ENCODE measurements at regions not wholly inside any gene's neighbourhood (a gene's known extent, or its start where the extent isn't known, plus 50 kb on each side); places are given as distances from the start of the nearest gene placed in this dataset.

- intact Hi-C loops (cut with micrococcal nuclease): no loop called here
- Mint-ChIP-seq H3K36me3 (ENCODE audit: low read depth) (no peaks in the 10 kb centered on the region), H3K9me3 (no peaks in the 10 kb centered on the region)
Measured at GRCh38 chr20:41892031-41892430, 273.9 kb upstream of the CHD6 start.

GRCh38 chr20:41889844-41890224 lies 271.7 kb upstream of the CHD6 start:
- Mint-ChIP-seq H3K27me3 (peaks cover 3% of the 10 kb centered on the region), H3K4me3 (no peak overlapping the region), H3K27ac (no peak overlapping the region), H3K4me1 (no peaks in the 10 kb centered on the region), H3K36me3 (ENCODE audit: low read depth) (no peaks in the 10 kb centered on the region), H3K9me3 (no peaks in the 10 kb centered on the region)
- no peak for TF ChIP-seq CTCF (IDR thresholded peaks at IDR 0.05)
- DNase-seq (no peak), ATAC-seq (ENCODE audit: low read depth) (no peak)
- ChIA-PET CTCF (no interaction called here), POLR2A (no interaction called here)
- intact Hi-C loops (cut with micrococcal nuclease): no loop called here

More at GRCh38 chr20:41892031-41892430, 273.9 kb upstream of the CHD6 start:
- no peak for TF ChIP-seq CTCF (IDR thresholded peaks at IDR 0.05)
- ChIA-PET POLR2A (no interaction called here), CTCF (no interaction called here)
- H3K27ac Mint-ChIP-seq: no peak overlapping the region
- no peak overlapping the region for H3K4me3 Mint-ChIP-seq
- no peak for DNase-seq
- H3K4me1 Mint-ChIP-seq: no peaks in the 10 kb centered on the region
- H3K27me3 Mint-ChIP-seq: peaks cover 3% of the 10 kb centered on the region
- no peak for ATAC-seq (ENCODE audit: low read depth)

- no peak overlapping the region for H3K27ac Mint-ChIP-seq
- DNase-seq: no peak
- H3K36me3 Mint-ChIP-seq (ENCODE audit: low read depth): no peaks in the 10 kb centered on the region
- POLR2A ChIA-PET: no interaction called here
- peaks cover 2% of the 10 kb centered on the region for H3K27me3 Mint-ChIP-seq
- no peak for ATAC-seq (ENCODE audit: low read depth)
- TF ChIP-seq CTCF (IDR thresholded peaks at IDR 0.05): no peak
- H3K9me3 Mint-ChIP-seq: no peaks in the 10 kb centered on the region
- intact Hi-C loops (cut with micrococcal nuclease): no loop called here
- H3K4me1 Mint-ChIP-seq: no peaks in the 10 kb centered on the region
- H3K4me3 Mint-ChIP-seq: no peak overlapping the region
- CTCF ChIA-PET: no interaction called here
Measured at GRCh38 chr20:41889126-41889843, 271.1 kb upstream of the CHD6 start.

GRCh38 chr20:41888434-41888833 lies 270.3 kb upstream of the CHD6 start:
- H3K27ac Mint-ChIP-seq: no peak overlapping the region
- no peak overlapping the region for H3K4me3 Mint-ChIP-seq
- TF ChIP-seq CTCF (IDR thresholded peaks at IDR 0.05): no peak
- H3K9me3 Mint-ChIP-seq: no peaks in the 10 kb centered on the region
- no peaks in the 10 kb centered on the region for H3K4me1 Mint-ChIP-seq
- POLR2A ChIA-PET: no interaction called here
- no peaks in the 10 kb centered on the region for H3K36me3 Mint-ChIP-seq (ENCODE audit: low read depth)
- H3K27me3 Mint-ChIP-seq: peaks cover 2% of the 10 kb centered on the region
- intact Hi-C loops (cut with micrococcal nuclease): no loop called here
- CTCF ChIA-PET: no interaction called here
- DNase-seq (no peak), ATAC-seq (ENCODE audit: low read depth) (no peak)

GRCh38 chr20:41887500-41887899 lies 269.3 kb upstream of the CHD6 start:
- ChIA-PET POLR2A (no interaction called here), CTCF (no interaction called here)
- ATAC-seq (ENCODE audit: low read depth): no peak
- Mint-ChIP-seq H3K4me3 (no peak overlapping the region), H3K27me3 (no peaks in the 10 kb centered on the region), H3K9me3 (no peaks in the 10 kb centered on the region), H3K27ac (no peak overlapping the region), H3K36me3 (ENCODE audit: low read depth) (no peaks in the 10 kb centered on the region), H3K4me1 (no peaks in the 10 kb centered on the region)
- TF ChIP-seq CTCF (IDR thresholded peaks at IDR 0.05): no peak
- intact Hi-C loops (cut with micrococcal nuclease): no loop called here
- DNase-seq: no peak

All from activated B cell treated with CpG ODN at 0.5 μM for 24 hours (primary cell).